ENCODE measurements at regions not wholly inside any gene's neighbourhood (a gene's known extent, or its start where the extent isn't known, plus 50 kb on each side); places are given as distances from the start of the nearest gene placed in this dataset.

- TF ChIP-seq, protein P1, sequence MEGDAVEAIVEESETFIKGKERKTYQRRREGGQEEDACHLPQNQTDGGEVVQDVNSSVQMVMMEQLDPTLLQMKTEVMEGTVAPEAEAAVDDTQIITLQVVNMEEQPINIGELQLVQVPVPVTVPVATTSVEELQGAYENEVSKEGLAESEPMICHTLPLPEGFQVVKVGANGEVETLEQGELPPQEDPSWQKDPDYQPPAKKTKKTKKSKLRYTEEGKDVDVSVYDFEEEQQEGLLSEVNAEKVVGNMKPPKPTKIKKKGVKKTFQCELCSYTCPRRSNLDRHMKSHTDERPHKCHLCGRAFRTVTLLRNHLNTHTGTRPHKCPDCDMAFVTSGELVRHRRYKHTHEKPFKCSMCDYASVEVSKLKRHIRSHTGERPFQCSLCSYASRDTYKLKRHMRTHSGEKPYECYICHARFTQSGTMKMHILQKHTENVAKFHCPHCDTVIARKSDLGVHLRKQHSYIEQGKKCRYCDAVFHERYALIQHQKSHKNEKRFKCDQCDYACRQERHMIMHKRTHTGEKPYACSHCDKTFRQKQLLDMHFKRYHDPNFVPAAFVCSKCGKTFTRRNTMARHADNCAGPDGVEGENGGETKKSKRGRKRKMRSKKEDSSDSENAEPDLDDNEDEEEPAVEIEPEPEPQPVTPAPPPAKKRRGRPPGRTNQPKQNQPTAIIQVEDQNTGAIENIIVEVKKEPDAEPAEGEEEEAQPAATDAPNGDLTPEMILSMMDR (IDR thresholded peaks at IDR 0.05), result no peak
- TF ChIP-seq POLR2A (IDR thresholded peaks at IDR 0.05), result no peak
These were observed 108.5 kb upstream of the RND3 start for GRCh38 chr2:150595803-150596470.

All from esophagus squamous epithelium (tissue), 4 donors.